ENCODE measurements at regions not wholly inside any gene's neighbourhood (a gene's known extent, or its start where the extent isn't known, plus 50 kb on each side); places are given as distances from the start of the nearest gene placed in this dataset.

GRCh38 chrX:148185631-148186030, 204.5 kb downstream of the FMR1NB start:
- no peaks in the 10 kb centered on the region for H3K4me1 Mint-ChIP-seq

GRCh38 chrX:148192547-148192946, 211.4 kb downstream of the FMR1NB start:
- H3K36me3 Mint-ChIP-seq (ENCODE audit: low read depth) = no peaks in the 10 kb centered on the region
- H3K27me3 Mint-ChIP-seq (ENCODE audit: low read depth, poor library complexity) = peaks cover 5% of the 10 kb centered on the region
- peaks cover 45% of the 10 kb centered on the region for H3K9me3 Mint-ChIP-seq
- no peak for DNase-seq
- no peaks in the 10 kb centered on the region for H3K4me1 Mint-ChIP-seq
- no peak for TF ChIP-seq CTCF (IDR thresholded peaks at IDR 0.05)
- H3K4me3 Mint-ChIP-seq = no peak overlapping the region
- no peak overlapping the region for H3K27ac Mint-ChIP-seq

More at GRCh38 chrX:148185631-148186030, 204.5 kb downstream of the FMR1NB start:
- Mint-ChIP-seq H3K36me3 (ENCODE audit: low read depth) (no peaks in the 10 kb centered on the region), H3K27ac (no peak overlapping the region), H3K9me3 (peaks cover 12% of the 10 kb centered on the region), H3K27me3 (ENCODE audit: low read depth, poor library complexity) (no peaks in the 10 kb centered on the region), H3K4me3 (no peak overlapping the region)
- no peak for TF ChIP-seq CTCF (IDR thresholded peaks at IDR 0.05)
- no peak for DNase-seq

- H3K4me3 Mint-ChIP-seq = no peak overlapping the region
- H3K9me3 Mint-ChIP-seq = peaks cover 51% of the 10 kb centered on the region
- no peak overlapping the region for H3K27ac Mint-ChIP-seq
- DNase-seq = no peak
- H3K27me3 Mint-ChIP-seq (ENCODE audit: low read depth, poor library complexity) = peaks cover 5% of the 10 kb centered on the region
- no peak for TF ChIP-seq CTCF (IDR thresholded peaks at IDR 0.05)
- H3K36me3 Mint-ChIP-seq (ENCODE audit: low read depth) = no peaks in the 10 kb centered on the region
- H3K4me1 Mint-ChIP-seq = no peaks in the 10 kb centered on the region
Observed at GRCh38 chrX:148193759-148194158, 212.6 kb downstream of the FMR1NB start.

GRCh38 chrX:148203531-148203930, 222.4 kb downstream of the FMR1NB start:
- no peak for DNase-seq

DNA sequence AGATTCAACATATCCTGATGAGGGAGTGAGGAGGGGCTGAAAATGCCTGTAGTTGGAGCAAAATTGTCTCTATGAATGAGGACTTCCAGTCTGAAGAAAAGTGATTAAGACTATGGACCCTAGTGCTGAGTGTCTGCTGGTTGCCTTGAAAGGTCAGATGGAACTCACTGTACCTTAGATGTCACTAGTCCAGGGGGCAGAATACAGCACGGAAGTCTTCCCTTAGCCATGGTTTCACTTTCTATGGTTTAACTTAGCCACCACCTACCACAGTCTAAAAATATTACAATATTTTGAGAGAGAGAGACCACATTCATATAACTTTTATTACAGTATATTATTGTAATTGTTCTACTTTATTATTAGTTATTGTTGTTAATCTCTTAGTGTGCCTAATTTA, 223.1 kb downstream of the FMR1NB start:
- Mint-ChIP-seq H3K27ac (no peak overlapping the region), H3K4me3 (no peak overlapping the region), H3K4me1 (no peaks in the 10 kb centered on the region), H3K27me3 (ENCODE audit: low read depth, poor library complexity) (no peaks in the 10 kb centered on the region), H3K36me3 (ENCODE audit: low read depth) (no peaks in the 10 kb centered on the region), H3K9me3 (peaks cover 42% of the 10 kb centered on the region)
- DNase-seq = no peak
- TF ChIP-seq CTCF (IDR thresholded peaks at IDR 0.05) = no peak

More at GRCh38 chrX:148203531-148203930, 222.4 kb downstream of the FMR1NB start:
- Mint-ChIP-seq H3K27ac (no peak overlapping the region), H3K27me3 (ENCODE audit: low read depth, poor library complexity) (no peaks in the 10 kb centered on the region), H3K9me3 (peaks cover 47% of the 10 kb centered on the region), H3K4me3 (no peak overlapping the region), H3K36me3 (ENCODE audit: low read depth) (no peaks in the 10 kb centered on the region), H3K4me1 (no peaks in the 10 kb centered on the region)
- TF ChIP-seq CTCF (IDR thresholded peaks at IDR 0.05) = no peak

DNA sequence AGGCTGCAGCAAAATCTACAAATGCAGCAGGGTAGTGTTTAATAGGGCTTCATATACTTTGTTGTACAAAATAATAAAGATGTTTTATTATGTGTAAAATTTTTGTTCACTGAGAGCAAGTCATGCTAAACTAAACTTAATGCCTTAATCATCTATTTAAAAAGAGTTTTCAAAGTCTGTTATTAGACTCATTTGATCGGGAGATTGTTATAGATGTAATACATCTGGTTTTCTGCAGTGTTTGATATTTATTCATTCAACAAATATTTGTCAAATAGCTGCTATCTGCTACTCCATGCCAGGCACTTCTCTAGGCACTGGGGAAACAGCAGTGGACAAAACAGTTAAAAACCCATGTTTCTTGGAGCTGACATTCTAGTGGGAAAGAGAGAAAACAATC, 233.6 kb downstream of the FMR1NB start:
- DNase-seq = no peak
- Mint-ChIP-seq H3K4me3 (no peak overlapping the region), H3K9me3 (peaks cover 16% of the 10 kb centered on the region), H3K36me3 (ENCODE audit: low read depth) (no peaks in the 10 kb centered on the region), H3K27ac (no peak overlapping the region), H3K27me3 (ENCODE audit: low read depth, poor library complexity) (peaks cover 4% of the 10 kb centered on the region), H3K4me1 (no peaks in the 10 kb centered on the region)
- no peak for TF ChIP-seq CTCF (IDR thresholded peaks at IDR 0.05)
